NCI-H748 (cell line): ENCODE measurements at regions not wholly inside any gene's neighbourhood (a gene's known extent, or its start where the extent isn't known, plus 50 kb on each side); places are given as distances from the start of the nearest gene placed in this dataset.

Experiments used
- DNase-seq: peaks from one replicate; lab custom pipeline; 2025; ENCODE audit not compliant: unreplicated experiment; lab: John Stamatoyannopoulos, UW

DNA sequence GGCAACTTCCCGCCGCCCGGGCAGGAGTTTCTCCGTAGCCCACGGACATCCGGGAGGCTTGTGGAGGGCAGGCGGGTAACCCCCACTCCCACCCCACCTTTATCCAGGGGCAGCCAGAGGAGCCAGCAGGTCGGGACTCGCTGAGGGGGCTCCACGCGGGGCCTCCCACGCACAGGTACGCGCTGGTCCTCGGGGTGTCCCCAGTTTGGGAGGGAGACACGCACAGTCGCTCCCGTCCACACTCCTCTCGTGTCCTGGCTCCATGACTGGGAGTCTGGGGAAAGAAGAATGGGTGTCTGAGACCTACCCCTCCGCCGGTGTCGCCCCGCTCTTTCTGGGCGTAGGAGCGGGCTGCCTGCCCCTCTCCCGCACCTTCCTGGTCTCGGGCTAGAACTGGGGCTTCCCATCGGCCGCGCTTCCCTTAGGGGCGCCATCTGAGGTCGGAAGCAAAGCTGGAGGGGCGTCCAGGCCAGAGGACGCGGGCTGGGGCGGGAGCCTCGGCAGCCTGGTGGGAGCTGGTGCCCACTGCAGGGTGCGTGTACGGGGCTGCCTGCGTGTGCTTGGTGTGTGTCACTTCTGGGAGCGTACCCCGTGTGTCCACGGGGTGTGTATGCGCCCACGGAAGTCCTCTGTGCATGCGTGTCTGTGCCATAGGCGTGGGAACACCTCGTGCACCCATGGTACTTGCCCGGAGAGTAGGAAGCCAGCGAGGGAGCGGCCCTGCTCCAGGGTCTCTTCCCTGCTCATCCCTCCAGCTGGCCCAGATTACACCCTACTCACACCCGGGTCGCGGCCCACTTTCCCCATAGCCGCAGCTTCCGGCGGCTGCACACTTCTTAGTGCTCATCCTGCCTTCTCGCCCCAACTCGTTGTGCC lies 73.0 kb upstream of the LEP start:
- DNase-seq, result no peak

DNA sequence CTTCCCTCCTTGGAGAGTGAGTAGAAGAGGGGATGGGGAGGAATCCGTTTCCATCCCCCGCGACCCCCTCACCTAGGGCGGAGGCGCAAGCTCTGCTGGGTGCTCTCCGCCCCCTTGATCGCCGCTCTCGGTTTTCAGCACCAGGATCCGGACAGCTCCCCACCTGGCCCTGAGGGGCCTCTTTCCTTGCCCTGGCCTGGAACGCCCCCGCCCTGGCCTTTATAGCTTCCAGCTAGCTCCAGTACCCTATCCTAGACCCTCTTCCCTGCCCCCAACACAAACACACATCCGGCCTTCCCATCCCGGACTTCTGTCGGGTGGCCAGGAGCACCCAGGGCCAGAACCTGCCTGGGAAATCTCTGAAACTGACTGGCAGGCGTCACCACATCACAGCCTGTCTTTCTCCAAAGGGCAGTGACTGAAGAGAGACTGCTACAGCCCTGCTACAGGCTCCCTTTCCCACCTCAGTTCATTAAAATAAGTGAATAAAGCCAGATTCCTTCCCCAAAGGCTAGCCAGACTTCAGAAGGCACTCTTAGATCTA lies 72.3 kb upstream of the LEP start:
- DNase-seq, result no peak

DNA sequence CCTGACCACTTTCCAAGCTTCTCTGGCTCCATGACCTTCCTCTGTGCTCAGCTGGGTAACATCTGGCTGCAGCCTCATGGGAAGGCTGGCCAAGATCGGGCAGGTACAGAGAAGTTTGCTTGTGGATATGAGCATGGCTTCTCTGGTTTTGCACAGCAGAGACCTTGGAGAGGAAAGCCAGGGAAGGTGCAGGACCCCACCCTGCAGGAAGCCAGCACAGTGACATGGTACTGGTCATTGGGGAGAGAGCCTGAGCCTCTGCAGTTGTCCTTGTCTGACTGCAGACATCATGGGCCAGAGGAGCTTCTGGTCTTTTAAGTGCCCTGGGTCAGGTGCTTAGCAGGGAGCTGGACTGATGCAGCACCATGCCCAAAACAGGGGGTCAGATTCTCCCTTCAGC lies 70.6 kb upstream of the LEP start:
- DNase-seq, result no peak

DNA sequence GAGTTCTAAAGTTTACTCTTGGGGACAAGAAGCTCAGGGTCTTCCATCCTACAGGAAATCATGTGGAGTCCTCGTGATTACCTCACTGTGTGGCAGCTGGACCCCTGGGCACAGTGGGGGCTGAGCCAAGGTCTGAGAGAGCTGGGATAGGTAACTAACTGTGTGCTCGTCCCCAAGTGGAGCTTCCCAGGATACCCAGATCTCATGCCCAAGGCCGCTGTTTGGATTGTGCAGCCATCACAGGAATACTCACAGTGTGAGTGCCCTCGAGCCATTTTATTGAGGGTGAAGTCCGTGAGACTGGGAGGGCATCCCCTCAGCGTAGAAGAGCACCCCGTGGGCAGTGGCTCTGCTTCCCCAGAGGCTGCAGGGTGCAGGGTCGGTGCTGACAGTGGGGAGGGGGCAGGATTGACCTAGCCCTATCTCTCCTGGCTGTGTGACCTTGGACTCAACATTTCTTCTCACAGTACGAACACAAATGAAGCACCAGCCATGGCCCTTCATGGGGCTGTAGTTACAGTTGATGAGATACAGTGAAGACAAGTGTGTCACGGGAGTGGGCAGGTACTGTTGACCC lies 69.6 kb upstream of the LEP start:
- DNase-seq, result no peak

DNA sequence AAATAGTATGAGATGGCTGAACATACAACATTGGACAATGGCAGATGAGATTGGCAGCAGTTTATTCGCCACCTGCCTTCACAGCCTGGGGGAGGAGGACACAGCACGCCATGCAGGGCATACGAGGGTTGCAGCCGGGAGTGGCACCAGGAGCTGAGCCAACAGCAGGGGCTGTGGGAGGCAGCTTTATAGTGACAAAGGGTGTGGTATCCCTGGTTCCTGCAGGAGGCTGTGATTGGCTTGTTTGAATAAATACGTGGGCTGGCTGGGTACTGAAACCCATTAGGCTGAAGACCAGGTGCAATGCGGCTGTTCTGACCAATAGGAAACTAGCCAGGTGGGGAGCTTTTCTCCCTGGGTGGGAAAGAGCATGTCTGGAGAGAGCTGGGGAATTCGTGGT lies 68.9 kb upstream of the LEP start:
- DNase-seq, result peak; percentile 94

DNA sequence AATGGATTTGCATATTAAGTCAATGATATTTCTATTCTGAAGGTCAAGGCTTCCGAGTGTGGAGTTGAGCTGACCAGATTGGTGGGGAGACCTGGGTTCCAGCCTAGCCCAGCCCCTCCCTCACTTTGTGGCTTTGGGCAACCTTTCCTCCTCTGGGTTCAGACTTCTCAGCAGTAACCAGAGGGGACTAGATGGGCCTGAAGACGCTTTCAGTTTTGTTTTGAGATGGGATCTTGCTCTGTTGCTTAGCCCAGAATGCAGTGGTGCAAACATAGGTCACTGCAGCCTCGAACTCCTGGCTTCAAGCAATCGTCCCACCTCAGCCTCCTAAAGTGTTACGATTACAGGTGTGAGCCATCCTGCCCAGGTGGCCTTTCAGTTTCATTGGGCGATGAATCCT lies 68.1 kb upstream of the LEP start:
- DNase-seq, result no peak

DNA sequence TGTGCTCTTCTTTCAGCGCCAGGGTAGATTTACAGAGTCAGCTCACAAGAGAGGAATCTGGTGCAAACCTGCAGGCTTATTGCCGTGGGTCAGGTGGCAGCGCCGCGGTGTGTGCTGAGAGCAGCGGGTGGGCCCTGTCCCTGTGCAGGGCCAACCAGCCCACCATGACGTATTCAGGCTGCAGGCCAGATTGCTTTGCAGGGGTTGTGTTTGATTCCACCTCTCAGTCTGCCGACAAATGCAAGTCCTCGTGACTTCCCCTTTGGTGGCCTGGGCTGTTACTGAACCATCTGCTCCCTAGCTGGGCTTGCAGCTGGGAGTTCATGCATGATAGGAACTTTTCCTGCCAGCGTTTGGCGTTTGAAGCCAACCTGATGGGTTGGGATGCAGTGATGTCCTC lies 66.7 kb upstream of the LEP start:
- DNase-seq, result no peak

DNA sequence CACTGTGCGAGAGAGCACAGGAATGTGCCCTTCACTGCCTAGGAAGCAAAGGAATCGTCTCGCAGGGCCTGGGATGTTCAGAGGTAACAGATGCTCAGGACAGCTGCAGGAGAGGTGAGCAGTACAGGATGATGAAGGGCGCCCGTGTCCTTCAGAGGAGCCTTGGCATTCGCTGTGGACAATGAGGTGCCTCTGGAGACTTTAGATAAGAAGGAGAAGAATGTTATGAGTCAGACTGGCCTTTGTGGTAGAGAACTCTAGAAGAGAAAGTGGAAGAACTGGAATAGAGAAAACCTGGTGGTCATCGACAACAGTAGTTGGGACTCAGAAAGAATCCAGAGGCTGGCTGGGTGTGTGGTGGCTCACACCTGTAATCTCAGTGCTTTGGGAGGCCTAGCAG lies 64.4 kb upstream of the LEP start:
- DNase-seq, result no peak

DNA sequence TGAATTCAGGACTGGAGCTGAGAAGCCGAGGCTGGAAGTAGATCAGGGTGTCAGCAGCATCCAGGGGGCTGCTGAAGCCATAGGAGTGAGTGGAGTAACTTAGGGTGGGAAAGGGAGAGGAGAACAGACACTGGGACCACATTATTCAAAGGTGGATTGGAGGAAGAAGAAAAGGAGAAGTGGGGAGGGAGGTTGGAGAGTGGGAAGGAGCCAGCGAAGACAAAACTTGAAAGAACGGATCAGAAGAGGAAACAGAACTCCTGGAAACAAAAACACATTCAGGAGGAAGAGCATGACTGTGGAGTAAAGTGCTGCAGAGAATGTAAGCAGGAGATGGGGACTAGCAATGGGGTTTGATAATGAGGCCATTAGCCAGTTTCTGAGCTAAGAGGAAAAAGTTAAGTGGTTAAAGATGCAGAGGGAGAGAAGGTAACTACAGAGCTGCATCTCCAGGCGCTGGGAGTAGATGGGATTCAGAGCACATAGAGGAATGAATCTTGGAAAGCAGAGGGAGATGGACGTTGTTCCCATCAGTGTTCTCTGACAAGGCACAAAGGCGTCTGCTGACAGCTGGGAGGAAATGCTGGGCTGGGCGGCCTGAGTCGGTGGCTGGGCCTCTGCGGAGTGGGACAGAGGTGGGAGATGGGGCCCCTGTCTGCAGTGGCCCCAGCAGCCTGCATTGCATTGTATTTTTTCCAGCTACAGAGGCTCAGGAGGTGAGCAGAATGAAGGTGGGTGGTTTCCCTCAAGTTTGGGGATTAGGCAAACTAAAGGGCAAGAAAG lies 63.1 kb upstream of the LEP start:
- no peak for DNase-seq

DNA sequence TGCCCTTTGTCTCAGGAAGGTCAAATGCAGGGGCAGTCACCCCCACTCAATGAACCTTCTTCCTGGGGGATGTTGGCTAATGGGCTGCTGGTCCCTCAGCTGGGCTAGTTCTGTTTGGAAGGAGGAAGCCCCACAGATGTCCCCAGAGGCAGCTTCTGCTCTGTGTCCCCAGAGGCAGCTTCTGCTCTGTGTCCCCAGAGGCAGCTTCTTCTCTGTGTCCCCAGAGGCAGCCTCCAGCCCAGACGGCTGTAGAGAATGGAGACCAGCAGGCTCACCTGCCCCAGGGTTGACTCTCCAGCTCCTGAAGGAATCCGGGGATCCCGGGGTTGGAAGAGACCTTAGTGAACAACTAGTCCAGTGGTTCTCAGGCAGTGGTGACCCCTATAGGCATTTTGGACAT lies 62.5 kb upstream of the LEP start:
- DNase-seq, result no peak

DNA sequence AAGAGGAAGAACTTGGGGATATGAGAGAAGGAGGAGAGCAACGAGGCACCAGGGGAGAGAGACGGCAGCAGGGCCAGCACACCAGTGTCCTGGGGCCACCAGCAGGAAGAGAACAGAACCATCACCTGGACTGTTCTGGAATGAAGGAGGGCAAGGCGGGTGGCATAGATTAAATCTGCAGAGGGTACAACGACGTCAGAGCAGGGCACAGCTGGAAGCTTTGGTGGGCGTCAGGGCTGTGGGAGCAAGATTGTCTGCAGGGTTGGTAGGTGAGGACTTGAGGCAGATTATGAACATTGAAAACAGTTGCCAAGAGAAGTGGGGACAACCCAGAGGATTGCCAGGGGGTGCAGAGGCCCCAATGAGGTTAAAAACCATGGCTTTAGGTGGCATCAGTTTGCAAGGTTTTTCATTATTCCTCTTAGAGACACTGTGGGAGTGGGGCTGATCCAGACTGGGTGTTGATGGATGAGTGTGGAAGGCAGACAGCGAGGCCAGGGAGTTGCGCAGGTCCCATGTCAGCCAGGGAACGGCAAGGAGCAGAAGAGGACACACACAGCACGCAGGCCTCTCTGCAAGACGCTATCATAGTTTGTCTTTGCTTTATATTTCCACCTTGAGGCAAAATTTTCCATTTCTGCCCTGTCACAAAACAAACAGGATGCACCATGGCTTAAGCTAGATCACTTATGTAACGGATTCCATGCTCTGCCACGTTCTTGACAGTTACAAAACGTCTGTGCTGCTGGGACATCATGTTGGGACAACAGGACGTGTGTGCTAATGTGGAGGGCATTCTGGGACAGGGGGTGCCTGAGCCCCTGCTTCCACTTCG lies 52.5 kb upstream of the LEP start:
- no peak for DNase-seq

DNA sequence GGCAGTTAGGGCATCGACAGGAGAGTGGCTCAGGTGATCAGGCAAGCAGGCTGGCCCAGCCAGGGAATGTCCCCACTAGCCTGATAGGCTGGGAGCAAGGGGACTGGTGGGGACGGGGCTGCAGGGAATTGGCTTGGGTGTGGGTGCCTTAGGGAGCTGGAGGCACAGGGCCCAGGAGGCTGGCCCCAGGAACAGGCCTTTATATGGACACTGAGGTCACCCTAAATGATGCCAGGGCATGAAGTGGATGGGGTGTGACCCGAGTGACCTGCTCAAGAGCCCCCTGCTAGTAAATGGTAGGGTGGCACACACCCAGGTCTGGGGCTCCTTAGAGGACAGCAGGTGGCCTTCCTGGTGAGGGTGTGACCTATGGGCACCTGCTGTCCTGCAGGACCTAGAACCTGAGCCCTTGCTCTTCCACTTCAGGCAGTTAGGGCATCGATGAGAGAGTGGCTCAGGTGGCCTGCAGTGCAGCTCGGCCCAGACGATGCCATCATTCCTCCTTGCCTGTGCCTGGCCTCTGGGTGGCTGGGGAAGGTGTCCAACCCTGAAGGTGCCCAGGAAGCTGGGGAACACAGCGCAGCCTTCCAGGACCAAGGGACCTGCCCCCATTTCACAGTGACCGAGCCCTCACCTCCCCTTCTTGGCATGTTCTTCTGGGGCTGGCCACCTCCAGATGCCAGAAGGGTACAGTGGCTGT lies 51.7 kb upstream of the LEP start:
- no peak for DNase-seq

DNA sequence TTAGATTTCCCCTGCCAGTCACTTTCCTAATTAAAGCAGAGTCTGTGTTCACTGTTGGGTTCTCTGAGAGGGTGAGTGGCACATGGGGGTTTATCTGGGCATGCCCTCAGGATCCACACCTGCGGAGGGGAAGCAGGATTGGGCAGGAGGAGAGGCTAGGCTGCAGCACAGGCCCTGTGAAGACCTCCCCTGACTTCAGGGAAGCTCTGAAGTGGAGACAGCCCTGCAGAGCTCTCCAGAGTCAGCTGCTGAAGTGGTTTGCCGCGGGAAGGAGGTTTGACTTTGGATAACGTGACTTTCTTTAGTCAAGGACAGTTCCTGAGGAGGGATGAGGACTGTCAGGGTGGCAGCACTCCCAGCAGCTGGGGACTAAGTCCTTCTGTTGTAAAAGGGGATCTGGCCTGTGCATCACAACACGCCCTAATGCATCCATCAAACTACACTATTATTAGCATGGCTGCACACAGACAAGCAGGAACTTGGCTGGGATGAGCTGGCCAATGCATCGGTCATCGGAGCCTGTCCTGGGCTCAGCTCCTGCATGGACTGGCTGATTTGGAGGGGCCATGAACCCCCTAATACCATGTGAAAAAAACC lies 50.9 kb upstream of the LEP start:
- DNase-seq, result no peak

DNA sequence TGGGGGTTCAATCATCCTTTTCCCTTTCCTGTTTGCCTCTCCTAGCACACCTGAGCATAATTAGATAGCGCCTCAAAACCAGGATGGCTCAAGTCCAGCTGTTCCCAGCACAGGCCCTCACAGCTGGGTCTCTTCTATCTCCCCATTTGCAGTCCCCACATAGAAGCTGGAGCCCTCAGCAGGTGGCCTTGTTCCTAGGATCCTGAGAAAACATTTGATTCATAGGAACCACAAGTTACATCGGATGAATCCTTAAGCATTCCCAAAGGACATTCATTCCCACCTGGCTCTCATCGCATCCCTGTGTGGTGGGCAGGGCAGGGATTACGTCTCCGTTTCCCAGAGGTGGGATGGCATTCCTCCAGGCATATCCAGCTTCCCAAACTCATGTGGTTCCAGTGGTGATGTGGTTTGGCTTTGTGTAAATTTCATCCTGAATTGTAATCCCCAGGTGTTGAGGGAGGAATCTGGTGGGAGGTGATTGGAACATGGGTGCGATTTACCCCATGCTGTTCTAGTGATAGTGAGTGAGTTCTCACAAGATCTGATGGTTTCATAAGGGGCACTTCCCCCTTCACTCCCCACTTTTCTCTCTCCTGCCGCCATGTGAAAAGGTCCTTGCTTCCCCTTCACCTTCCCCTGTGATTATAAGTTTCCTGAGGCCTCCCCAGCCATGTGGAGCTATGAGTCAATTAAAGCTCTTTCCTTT lies 49.8 kb upstream of the LEP start:
- no peak for DNase-seq
